Suprapubic skin (tissue), 4 donors: ENCODE measurements at regions not wholly inside any gene's neighbourhood (a gene's known extent, or its start where the extent isn't known, plus 50 kb on each side); places are given as distances from the start of the nearest gene placed in this dataset.

Experiments used
- CTCF ChIP-seq, 2 donors: fragments of 200-600 bp in 1 of 2; fragments of 450-650 bp in 1 of 2; sonication (generic) in 1 of 2; IDR thresholded peaks; one replicate each; pipeline ENCODE4 v1.5.1; 2016 to 2019; ENCODE audit warnings: antibody characterized with exemption in 2 of 2, mild to moderate bottlenecking in 1 of 2, moderate library complexity in 1 of 2
- EP300 ChIP-seq: sonication (generic); formaldehyde crosslinking; IDR thresholded peaks from one replicate; pipeline ENCODE4 v1.6.1; 2017; ENCODE audit warnings: antibody characterized with exemption
- POLR2AphosphoS5 ChIP-seq, 3 donors: sonication (generic); formaldehyde crosslinking; IDR thresholded peaks; one replicate each; pipeline ENCODE4 v1.6.1; 2017; ENCODE audit warnings: antibody characterized with exemption in 3 of 3

- TF ChIP-seq CTCF (IDR thresholded peaks at IDR 0.05): no peak
- TF ChIP-seq POLR2AphosphoS5 (IDR thresholded peaks at IDR 0.05): no peak
- no peak for TF ChIP-seq EP300
These were observed 327.4 kb upstream of the HS6ST1 start for GRCh38 chr2:128646091-128646490.
